Lower leg skin (tissue), 4 donors: ENCODE measurements at regions not wholly inside any gene's neighbourhood (a gene's known extent, or its start where the extent isn't known, plus 50 kb on each side); places are given as distances from the start of the nearest gene placed in this dataset.

Source experiments
- DNase-seq, 2 donors: peaks; one replicate each; pipeline ENCODE4 v3.0.0-alpha.2; 2019; ENCODE audit warnings: low spot score in 2 of 2
- H3K4me3 ChIP-seq: fragments of 200-600 bp; sonication (generic); 2 replicates; pipeline ENCODE4 v1.5.1; 2017; ENCODE audit warnings: mild to moderate bottlenecking, low read depth; ENCODE audit not compliant: poor library complexity, severe bottlenecking
- POLR2A ChIP-seq, 2 donors: fragments of 450-650 bp; IDR thresholded peaks; one replicate each; pipeline ENCODE4 v1.6.1; 2016 to 2017; ENCODE audit warnings: antibody characterized with exemption in 2 of 2, mild to moderate bottlenecking in 1 of 2, moderate library complexity in 1 of 2
- WGBS, 2 donors: methylation state at CpG; one replicate each; pipeline ENCODE4 v1.1.5; 2018; 5-methylcytosine and 5-hydroxymethylcytosine counted together
- intact Hi-C: fragments of 100-400 bp; cut with DNase I; formaldehyde crosslinking; loops from one replicate; pipeline ENCODE4 v1.15.0; 2023; ENCODE audit warnings: low total_unique reads
- TF ChIP-seq, protein P1 (sequence below), 3 donors: fragments of 450-650 bp; IDR thresholded peaks; one replicate each; pipeline ENCODE4 v1.5.1; 2016; ENCODE audit warnings: antibody characterized with exemption in 3 of 3, mild to moderate bottlenecking in 3 of 3, moderate library complexity in 2 of 3

DNA sequence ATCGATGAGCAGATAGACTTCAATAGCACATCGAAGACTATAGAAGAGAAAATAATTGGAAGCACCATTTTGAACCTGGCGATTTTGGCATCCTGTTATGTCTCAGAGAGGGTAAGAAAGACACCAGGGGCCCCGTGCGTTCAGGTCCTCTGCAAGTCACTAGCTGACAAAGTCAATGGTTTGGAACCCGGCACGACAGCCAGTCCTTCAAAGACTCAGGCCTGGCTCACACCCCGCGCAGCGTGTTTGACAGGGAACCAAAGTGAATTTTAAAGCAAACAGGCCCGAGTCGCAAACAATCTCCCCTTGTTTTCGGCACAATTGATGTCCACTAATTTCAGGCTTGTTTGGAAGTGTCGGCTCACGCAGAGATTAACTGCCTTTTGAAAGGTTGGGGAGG lies 716.6 kb downstream of the BRD1 start:
- 76 to 77% methylated on average over 15 of the region's 15 CpGs for WGBS, 2 donors
- intact Hi-C loops: no loop called here
- DNase-seq: peak in 1 of 2 donors; percentile 68
- TF ChIP-seq POLR2A (IDR thresholded peaks at IDR 0.05): no peak
- TF ChIP-seq, protein P1, sequence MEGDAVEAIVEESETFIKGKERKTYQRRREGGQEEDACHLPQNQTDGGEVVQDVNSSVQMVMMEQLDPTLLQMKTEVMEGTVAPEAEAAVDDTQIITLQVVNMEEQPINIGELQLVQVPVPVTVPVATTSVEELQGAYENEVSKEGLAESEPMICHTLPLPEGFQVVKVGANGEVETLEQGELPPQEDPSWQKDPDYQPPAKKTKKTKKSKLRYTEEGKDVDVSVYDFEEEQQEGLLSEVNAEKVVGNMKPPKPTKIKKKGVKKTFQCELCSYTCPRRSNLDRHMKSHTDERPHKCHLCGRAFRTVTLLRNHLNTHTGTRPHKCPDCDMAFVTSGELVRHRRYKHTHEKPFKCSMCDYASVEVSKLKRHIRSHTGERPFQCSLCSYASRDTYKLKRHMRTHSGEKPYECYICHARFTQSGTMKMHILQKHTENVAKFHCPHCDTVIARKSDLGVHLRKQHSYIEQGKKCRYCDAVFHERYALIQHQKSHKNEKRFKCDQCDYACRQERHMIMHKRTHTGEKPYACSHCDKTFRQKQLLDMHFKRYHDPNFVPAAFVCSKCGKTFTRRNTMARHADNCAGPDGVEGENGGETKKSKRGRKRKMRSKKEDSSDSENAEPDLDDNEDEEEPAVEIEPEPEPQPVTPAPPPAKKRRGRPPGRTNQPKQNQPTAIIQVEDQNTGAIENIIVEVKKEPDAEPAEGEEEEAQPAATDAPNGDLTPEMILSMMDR (IDR thresholded peaks at IDR 0.05): no peak
- H3K4me3 ChIP-seq: no peak overlapping the region

DNA sequence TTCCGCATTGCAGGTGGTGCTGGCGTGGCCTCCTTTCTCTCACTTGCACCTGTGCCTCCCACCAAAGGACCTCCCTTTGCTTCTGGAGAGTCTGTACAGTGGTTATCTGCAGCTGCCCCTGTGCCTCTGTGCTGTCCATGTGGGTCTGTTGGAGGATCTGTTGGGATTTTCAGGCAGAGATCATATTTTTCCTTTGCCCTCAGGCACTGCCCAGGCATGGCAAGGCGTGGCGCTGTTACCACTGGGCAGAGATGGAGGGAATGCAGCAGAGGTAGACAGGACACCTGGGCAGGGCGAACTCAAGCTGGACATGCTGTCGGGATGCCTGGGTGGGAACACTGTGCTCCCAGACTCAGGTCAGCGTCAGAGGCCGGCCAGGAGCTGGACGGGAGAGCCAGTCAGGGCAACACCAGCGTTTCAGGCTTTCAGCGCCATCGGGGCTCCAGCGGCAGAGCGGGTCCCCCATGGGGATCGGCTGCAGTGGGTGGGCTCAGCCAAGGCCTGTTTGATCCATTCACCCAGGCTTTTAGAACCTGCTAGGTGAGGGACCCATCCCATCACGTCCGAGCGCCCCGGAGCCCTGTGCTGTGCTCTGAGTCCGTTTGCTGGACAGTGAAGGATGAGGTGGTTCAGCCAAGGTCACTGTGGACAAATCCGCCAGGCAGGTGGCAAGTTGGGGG lies 718.9 kb downstream of the BRD1 start:
- DNase-seq: peak in 1 of 2 donors; percentile 58
- TF ChIP-seq, protein P1 (IDR thresholded peaks at IDR 0.05): no peak
- TF ChIP-seq POLR2A (IDR thresholded peaks at IDR 0.05): no peak
- intact Hi-C loops: no loop called here
- WGBS, 2 donors: 81 to 86% methylated on average over 21 of the region's 21 CpGs
- H3K4me3 ChIP-seq: no peak overlapping the region

DNA sequence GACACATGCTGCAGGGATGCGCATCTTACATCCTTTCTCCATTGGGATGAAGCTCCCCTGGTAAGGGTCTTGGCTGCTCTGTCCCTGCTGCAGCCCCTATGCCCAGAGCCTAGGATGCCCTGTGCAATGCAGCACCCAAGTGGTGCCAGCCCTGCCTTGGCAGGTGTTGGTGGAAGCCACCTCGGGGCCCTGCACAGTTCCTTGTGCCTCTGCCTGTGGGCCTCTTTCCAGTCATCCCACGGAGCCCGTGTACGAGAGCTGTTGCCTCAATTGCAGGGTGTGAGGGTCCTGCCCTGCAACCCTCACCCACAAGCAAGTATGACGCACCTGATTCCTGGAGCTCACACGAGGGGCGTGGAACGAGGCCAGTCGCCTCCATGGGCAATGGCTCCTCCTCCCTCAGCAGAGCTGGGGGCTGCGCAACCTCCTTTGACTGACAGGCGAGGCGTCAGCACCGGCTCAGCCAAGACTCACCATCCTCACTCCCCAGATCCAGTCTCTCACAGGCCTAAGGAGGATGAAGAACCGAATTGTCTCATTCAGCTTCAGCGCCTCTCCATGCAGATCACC lies 719.6 kb downstream of the BRD1 start:
- peak in 1 of 2 donors; percentile 80 for DNase-seq
- 79 to 85% methylated on average over 8 to 13 of the region's 16 CpGs for WGBS, 2 donors
- no peak overlapping the region for H3K4me3 ChIP-seq
- TF ChIP-seq, protein P1 (IDR thresholded peaks at IDR 0.05): no peak
- TF ChIP-seq POLR2A (IDR thresholded peaks at IDR 0.05): no peak
- intact Hi-C loops: no loop called here

DNA sequence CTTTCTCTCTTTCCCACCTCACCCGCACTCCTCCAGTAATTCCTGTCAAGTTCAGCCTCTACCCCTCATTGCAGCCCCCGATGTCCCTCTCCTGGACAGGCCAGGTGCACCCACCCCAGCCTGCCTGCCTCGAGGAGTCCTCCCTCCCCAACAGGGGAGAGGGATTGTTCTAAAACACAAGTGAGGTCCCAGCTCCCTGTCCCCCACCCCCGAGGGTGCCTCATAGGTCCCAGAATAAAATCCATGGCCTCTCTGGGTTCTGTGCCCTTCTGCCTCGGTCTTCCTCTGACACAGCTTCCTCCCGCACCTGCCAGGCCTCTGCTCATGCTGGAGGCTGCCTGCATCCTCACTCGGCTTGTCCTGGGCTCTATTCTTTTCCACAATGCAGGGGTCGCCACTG lies 720.1 kb downstream of the BRD1 start:
- 80 to 83% methylated on average over 8 of the region's 8 CpGs for WGBS, 2 donors
- TF ChIP-seq POLR2A (IDR thresholded peaks at IDR 0.05): no peak
- TF ChIP-seq, protein P1 (IDR thresholded peaks at IDR 0.05): no peak
- H3K4me3 ChIP-seq: no peak overlapping the region
- DNase-seq: peak in 1 of 2 donors; percentile 57
- intact Hi-C loops: no loop called here

DNA sequence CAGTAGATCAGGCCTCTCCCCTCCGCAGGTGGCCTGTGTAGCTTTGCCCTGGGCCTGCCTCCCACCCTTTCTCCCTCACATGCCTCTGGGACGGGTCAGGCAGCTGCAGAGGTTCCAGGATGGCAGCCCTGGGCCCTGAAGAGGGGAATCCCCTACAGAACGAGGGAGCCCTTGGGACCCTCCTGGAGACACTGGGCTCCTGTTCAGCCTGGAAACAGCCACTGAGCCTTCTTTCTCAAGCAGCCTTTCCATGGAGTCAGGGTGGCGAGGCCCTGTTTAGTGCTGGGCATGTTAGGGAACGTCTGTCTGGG lies 720.9 kb downstream of the BRD1 start:
- intact Hi-C loops: no loop called here
- TF ChIP-seq, protein P1 (IDR thresholded peaks at IDR 0.05): no peak
- 65 to 68% methylated on average over 2 to 5 of the region's 5 CpGs for WGBS, 2 donors
- peak in 1 of 2 donors; percentile 43 for DNase-seq
- no peak overlapping the region for H3K4me3 ChIP-seq
